GM23248 (cell line): ENCODE measurements at regions not wholly inside any gene's neighbourhood (a gene's known extent, or its start where the extent isn't known, plus 50 kb on each side); places are given as distances from the start of the nearest gene placed in this dataset.

ENCODE experiments used
- DNase-seq: peaks from one replicate; pipeline ENCODE4 v3.0.0-alpha.2; 2015
- H2AFZ ChIP-seq: fragments of 200-600 bp; sonication (generic); 2 replicates; pipeline ENCODE4 v1.6.1; 2016; ENCODE audit warnings: antibody characterized with exemption
- H3F3A ChIP-seq: fragments of 200-600 bp; sonication (generic); 2 replicates; pipeline ENCODE4 v1.6.1; 2016; ENCODE audit warnings: mild to moderate bottlenecking, antibody characterized with exemption, mixed run types; ENCODE audit not compliant: insufficient read depth
- H3K27ac ChIP-seq: fragments of 200-600 bp; sonication (generic); 2 replicates; pipeline ENCODE4 v1.5.1; 2016; ENCODE audit warnings: mild to moderate bottlenecking
- H3K27me3 ChIP-seq: fragments of 200-600 bp; sonication (generic); replicated peaks from 2 replicates; pipeline ENCODE4 v1.6.1; 2016; ENCODE audit warnings: mild to moderate bottlenecking; ENCODE audit not compliant: insufficient read depth
- H3K36me3 ChIP-seq: fragments of 200-600 bp; sonication (generic); 2 replicates; pipeline ENCODE4 v1.6.1; 2016; ENCODE audit warnings: low read depth, mild to moderate bottlenecking
- H3K4me1 ChIP-seq: fragments of 200-600 bp; sonication (generic); 2 replicates; pipeline ENCODE4 v1.6.1; 2016; ENCODE audit warnings: mild to moderate bottlenecking; ENCODE audit not compliant: insufficient read depth
- H3K4me2 ChIP-seq: fragments of 200-600 bp; sonication (generic); one replicate; pipeline ENCODE4 v1.6.1; 2016; ENCODE audit warnings: mild to moderate bottlenecking; ENCODE audit not compliant: unreplicated experiment
- H3K4me3 ChIP-seq: fragments of 200-600 bp; sonication (generic); 2 replicates; pipeline ENCODE4 v1.5.1; 2016; ENCODE audit warnings: mild to moderate bottlenecking
- H3K79me2 ChIP-seq: fragments of 200-600 bp; sonication (generic); 2 replicates; pipeline ENCODE4 v1.6.1; 2016; ENCODE audit warnings: mild to moderate bottlenecking; ENCODE audit not compliant: insufficient read depth
- H3K9ac ChIP-seq: fragments of 200-600 bp; sonication (generic); 2 replicates; pipeline ENCODE4 v1.6.1; 2016; ENCODE audit warnings: mild to moderate bottlenecking
- H3K9me2 ChIP-seq: fragments of 200-600 bp; sonication (generic); 2 replicates; pipeline ENCODE4 v1.6.1; 2016; ENCODE audit warnings: mixed run types, mild to moderate bottlenecking, moderate library complexity; ENCODE audit not compliant: insufficient read depth
- H3K9me3 ChIP-seq: fragments of 200-600 bp; sonication (generic); one replicate; pipeline ENCODE4 v1.6.1; 2017; ENCODE audit warnings: low read depth
- H4K20me1 ChIP-seq: fragments of 200-600 bp; sonication (generic); 2 replicates; pipeline ENCODE4 v1.6.0; 2016; ENCODE audit not compliant: insufficient read depth
- EZH2 ChIP-seq: fragments of 200-600 bp; sonication (generic); IDR thresholded peaks from 2 replicates; pipeline ENCODE4 v1.6.1; 2018; ENCODE audit warnings: antibody characterized with exemption, mild to moderate bottlenecking; ENCODE audit not compliant: insufficient read depth, poor library complexity, severe bottlenecking
- EZH2phosphoT487 ChIP-seq: fragments of 200-600 bp; sonication (generic); IDR thresholded peaks from 2 replicates; pipeline ENCODE4 v1.6.1; 2018; ENCODE audit warnings: antibody characterized with exemption, moderate library complexity, mild to moderate bottlenecking, low read depth; ENCODE audit not compliant: insufficient read depth
- WGBS, 2 experiments: methylation state at CpG; one replicate each; pipeline ENCODE4 v1.1.6; 2015 to 2017; ENCODE audit warnings: low lambda C conversion rate in 2 of 2, low coverage in 1 of 2; ENCODE audit errors: missing lambda C conversion rate in 2 of 2; 5-methylcytosine and 5-hydroxymethylcytosine counted together
- in situ Hi-C: fragments of 300-500 bp; cut with MboI; formaldehyde crosslinking; loops from 2 replicates; pipeline ENCODE4 v1.15.0; 2020

DNA sequence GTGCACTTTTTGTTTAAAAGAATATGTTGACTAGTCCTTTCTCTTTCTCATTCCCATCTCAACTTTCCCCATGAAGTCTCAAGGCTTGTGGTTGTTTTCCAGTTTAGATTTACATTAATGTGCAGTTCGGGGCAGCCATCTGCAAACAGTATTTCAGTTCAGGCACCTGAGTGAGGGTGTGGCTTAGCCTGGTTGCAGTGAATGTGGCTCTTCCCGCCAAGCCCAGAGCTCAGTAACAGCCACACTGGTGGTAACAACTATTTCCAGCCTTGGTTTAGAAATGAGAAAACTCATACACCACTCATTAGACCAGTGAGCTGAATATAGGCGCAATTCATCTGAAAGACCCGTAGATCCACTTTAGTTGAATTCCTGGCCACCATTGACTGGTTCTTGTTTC is 394.3 kb downstream of the CMPK2 start:
- 38 to 44% methylated on average over 4 of the region's 4 CpGs for WGBS, 2 experiments
- in situ Hi-C loops: no loop called here

DNA sequence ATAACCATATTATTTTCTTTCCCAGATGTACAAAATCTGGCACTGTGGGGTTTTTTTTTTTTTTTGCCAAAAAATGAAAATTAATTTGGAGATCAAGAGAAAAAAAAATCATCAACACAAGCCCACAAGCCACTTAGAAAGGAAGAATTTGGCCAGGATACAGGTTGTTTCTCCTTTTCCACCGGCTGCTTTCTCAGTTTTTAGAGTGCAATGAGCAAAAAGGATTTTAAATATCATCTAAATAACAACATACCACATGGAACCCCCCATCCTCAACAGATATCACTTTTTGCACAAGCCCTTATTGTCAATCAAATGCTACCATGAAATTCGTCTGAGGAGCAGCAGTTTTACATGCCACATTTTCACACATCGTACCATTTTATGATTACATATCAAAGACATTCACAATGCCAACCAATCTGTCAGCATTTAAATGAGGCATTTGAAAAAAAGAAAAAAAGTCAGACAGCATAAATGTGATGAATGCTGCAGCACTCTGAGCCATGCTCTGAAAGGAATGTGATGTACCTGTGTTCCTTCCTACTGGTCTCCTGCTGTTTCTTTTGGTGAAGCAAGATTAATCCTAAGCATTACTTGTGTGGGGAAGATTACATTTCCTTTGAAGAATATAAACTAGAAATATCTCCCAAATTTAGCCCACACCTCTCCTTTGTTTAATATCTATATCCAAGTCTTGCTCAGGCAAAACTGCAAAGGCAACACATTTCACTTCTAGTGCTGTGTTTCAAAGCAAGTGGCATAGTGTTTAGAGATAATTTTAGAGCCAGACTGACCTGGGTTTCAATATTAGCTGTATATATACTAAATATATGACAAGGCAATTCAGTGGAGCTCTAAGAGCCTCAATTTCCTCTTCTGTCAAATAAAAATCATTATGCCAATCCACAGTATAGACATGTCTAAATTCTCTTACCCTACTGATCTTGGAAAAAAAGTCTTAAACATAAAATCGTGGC is 391.3 kb downstream of the CMPK2 start:
- 8 to 9% methylated on average over 4 of the region's 4 CpGs for WGBS, 2 experiments

More for the DNA sequence above, 394.3 kb downstream of the CMPK2 start:
- Histone ChIP-seq H4K20me1 (no peaks in the 10 kb centered on the region), H2AFZ (no peak overlapping the region), H3K36me3 (no peaks in the 10 kb centered on the region), H3K9me2 (no peaks in the 10 kb centered on the region), H3K9me3 (no peaks in the 10 kb centered on the region), H3K27ac (no peak overlapping the region), H3K4me2 (no peak overlapping the region), H3K27me3 (no peaks in the 10 kb centered on the region), H3K79me2 (no peaks in the 10 kb centered on the region), H3K9ac (no peak overlapping the region), H3K4me3 (no peak overlapping the region), H3F3A (no peaks in the 10 kb centered on the region), H3K4me1 (no peaks in the 10 kb centered on the region)
- no peak for TF ChIP-seq EZH2phosphoT487
- TF ChIP-seq EZH2: no peak
- no peak for DNase-seq

DNA sequence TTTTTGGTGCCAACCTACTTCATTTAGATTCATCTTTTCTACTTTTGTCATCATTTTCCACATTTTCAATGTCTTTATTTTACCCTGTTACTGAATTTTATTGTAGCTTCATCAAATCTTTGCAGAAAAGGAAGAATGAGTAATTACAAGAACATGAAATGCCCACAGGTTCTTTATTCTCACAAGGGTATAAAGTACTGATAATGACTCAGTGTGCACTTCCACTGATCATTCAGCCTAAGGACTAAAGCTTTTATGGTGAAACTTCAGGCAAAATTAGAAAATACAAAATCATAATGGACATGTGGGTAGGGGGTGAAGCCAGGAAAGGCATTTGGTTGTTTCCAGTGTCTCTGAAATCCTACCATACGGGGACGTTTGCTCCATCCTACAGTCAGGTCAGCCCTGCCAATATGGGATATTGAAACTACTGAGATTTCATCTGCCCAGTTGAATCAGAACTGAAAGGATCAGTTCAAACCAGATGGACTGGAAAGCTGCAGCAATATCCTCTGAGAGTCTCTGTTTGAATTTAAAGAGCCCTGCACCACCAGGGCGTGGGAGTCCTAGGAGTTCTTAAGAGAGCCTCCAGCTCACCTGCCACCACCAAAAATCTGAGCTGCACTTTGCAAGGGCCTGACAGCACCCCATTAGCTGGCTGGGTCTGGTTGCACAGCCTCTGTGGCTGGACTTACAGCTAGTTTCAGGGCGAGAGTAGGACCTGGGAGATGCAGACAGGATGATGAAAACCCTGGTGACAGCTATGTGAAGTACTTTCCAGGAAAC is 390.4 kb downstream of the CMPK2 start:
- H3K9me3 ChIP-seq: no peaks in the 10 kb centered on the region
- no peaks in the 10 kb centered on the region for H3K4me1 ChIP-seq
- no peaks in the 10 kb centered on the region for H3F3A ChIP-seq
- H3K79me2 ChIP-seq: no peaks in the 10 kb centered on the region
- H3K4me2 ChIP-seq: no peak overlapping the region
- H3K4me3 ChIP-seq: no peak overlapping the region
- WGBS, 2 experiments: 6 to 9% methylated on average over 4 of the region's 4 CpGs
- H3K9me2 ChIP-seq: no peaks in the 10 kb centered on the region
- H3K9ac ChIP-seq: no peak overlapping the region
- H3K27ac ChIP-seq: no peak overlapping the region
- H3K36me3 ChIP-seq: no peaks in the 10 kb centered on the region
- H3K27me3 ChIP-seq: no peaks in the 10 kb centered on the region
- TF ChIP-seq EZH2 (no peak), EZH2phosphoT487 (no peak)
- no peak for DNase-seq
- no peaks in the 10 kb centered on the region for H4K20me1 ChIP-seq
- no peak overlapping the region for H2AFZ ChIP-seq
- in situ Hi-C loops: no loop called here

More for the DNA sequence above, 391.3 kb downstream of the CMPK2 start:
- Histone ChIP-seq H3K36me3 (no peaks in the 10 kb centered on the region), H3K27ac (no peak overlapping the region), H3K4me3 (no peak overlapping the region), H3K79me2 (no peaks in the 10 kb centered on the region), H3K9me3 (no peaks in the 10 kb centered on the region), H3K9me2 (no peaks in the 10 kb centered on the region), H4K20me1 (no peaks in the 10 kb centered on the region), H3F3A (no peaks in the 10 kb centered on the region), H3K9ac (no peak overlapping the region), H3K4me1 (no peaks in the 10 kb centered on the region), H3K27me3 (no peaks in the 10 kb centered on the region), H3K4me2 (no peak overlapping the region), H2AFZ (no peak overlapping the region)
- in situ Hi-C loops: no loop called here
- no peak for DNase-seq
- no peak for TF ChIP-seq EZH2
- no peak for TF ChIP-seq EZH2phosphoT487

DNA sequence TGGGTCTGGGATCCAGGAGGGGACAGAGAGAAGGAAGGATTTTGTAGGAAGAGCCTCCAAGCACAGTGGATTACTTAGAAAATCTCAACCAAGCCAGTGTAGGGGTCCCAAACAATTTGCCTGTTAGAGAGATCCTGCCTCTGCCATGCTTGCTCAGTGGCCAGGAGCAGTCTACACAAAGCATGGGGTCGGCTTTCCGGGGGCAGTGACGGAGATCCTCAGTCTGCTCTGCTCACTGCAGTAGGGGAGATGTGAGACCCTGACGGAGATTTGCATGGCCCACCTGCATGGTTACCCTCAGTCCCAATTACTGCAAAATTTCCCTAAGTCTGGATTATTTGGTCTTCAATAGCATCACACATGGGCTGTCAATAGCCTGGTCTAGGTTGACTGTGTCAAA is 385.2 kb downstream of the CMPK2 start:
- in situ Hi-C loops: no loop called here
- Histone ChIP-seq H3K27me3 (no peaks in the 10 kb centered on the region), H3K9me2 (no peaks in the 10 kb centered on the region), H3K4me2 (no peak overlapping the region), H4K20me1 (no peaks in the 10 kb centered on the region), H3K4me1 (no peaks in the 10 kb centered on the region), H3K27ac (no peak overlapping the region), H3K79me2 (no peaks in the 10 kb centered on the region), H3K9me3 (no peaks in the 10 kb centered on the region), H3K9ac (no peak overlapping the region), H3K4me3 (no peak overlapping the region), H3K36me3 (no peaks in the 10 kb centered on the region), H2AFZ (no peak overlapping the region), H3F3A (no peaks in the 10 kb centered on the region)
- WGBS, 2 experiments: 41 to 52% methylated on average over 4 of the region's 4 CpGs
- no peak for DNase-seq
- TF ChIP-seq EZH2 (no peak), EZH2phosphoT487 (no peak)
